HepG2 (cell line): ENCODE measurements at regions not wholly inside any gene's neighbourhood (a gene's known extent, or its start where the extent isn't known, plus 50 kb on each side); places are given as distances from the start of the nearest gene placed in this dataset.
"Not testable (repeated sequence)": the region's sequence is repeated elsewhere in the genome, so short reads cannot be mapped to it uniquely, and the experiment has no call there.

Experiments used
- ATAC-seq: fragments of 200-7000 bp; cut with Tn5 transposase; 3 replicates; pipeline ENCODE4 v1.9.1; 2020; ENCODE audit warnings: mild to moderate bottlenecking, moderate library complexity
- BruUV-seq: library from RNA; stranded (reverse); fragments of 400-500 nt; replicated peaks from 2 replicates; lab custom pipeline; 2021; lab: Mats Ljungman, UMichigan
- CTCF ChIA-PET: fragments of 300-600 bp; formaldehyde crosslinking; extraction: SDS; loops from one replicate; lab custom pipeline; 2021; ENCODE audit warnings: low total read pairs, inconsistent platforms, low intra/inter-chr PET ratio; lab: Yijun Ruan, JAX
- POLR2A ChIA-PET: fragments of 350-600 bp; sonication (Branson Sonifier 250); formaldehyde crosslinking; loops from one replicate; lab custom pipeline; 2020; ENCODE audit warnings: antibody characterized with exemption, inconsistent platforms; lab: Yijun Ruan, JAX
- DNase-seq: peaks from one replicate; pipeline ENCODE4 v3.0.0-alpha.2; 2015; ENCODE audit warnings: low spot score
- FAIRE-seq: peaks from 3 replicates; lab custom pipeline; 2011; peaks lifted over from hg19 to GRCh38; lab: Jason Lieb, UNC
- H2AFZ ChIP-seq: one replicate; pipeline ENCODE4 v1.6.1; 2011; ENCODE audit warnings: low read length, inconsistent platforms
- H3K27ac ChIP-seq: fragments of 300-600 bp; 3 replicates; pipeline ENCODE4 v1.8.0; 2011; ENCODE audit warnings: mixed run types, mild to moderate bottlenecking, mixed read lengths, low read length, inconsistent platforms; ENCODE audit not compliant: insufficient read depth; ENCODE audit errors: extremely low read length
- H3K27me3 ChIP-seq, 2 experiments: fragments of 200-600 bp in 1 of 2; 2 replicates in 1 of 2; 3 replicates in 1 of 2; pipeline versions ENCODE4 v1.6.0 to v1.8.0; 2011; ENCODE audit warnings: low read length in 2 of 2, mild to moderate bottlenecking in 2 of 2, moderate library complexity in 2 of 2, inconsistent platforms in 1 of 2; ENCODE audit not compliant: insufficient read depth in 2 of 2, control insufficient read depth in 1 of 2
- H3K36me3 ChIP-seq, 2 experiments: fragments of 200-600 bp in 1 of 2; replicated peaks in 1 of 2; 2 replicates in 1 of 2; 3 replicates in 1 of 2; pipeline versions ENCODE4 v1.5.1 to v1.8.0; 2011; ENCODE audit warnings: low read length in 2 of 2, inconsistent platforms in 1 of 2; ENCODE audit not compliant: insufficient read depth in 2 of 2, control insufficient read depth in 1 of 2
- H3K4me1 ChIP-seq: 2 replicates; pipeline ENCODE4 v1.5.1; 2012; ENCODE audit warnings: low read length, inconsistent platforms; ENCODE audit not compliant: insufficient read depth
- H3K4me2 ChIP-seq: 2 replicates; pipeline ENCODE4 v1.6.0; 2011; ENCODE audit warnings: low read depth, low read length, inconsistent platforms
- H3K4me3 ChIP-seq, 3 experiments: fragments of 200-600 bp in 1 of 3; sonication (generic), shearing (Covaris generic) in 1 of 3; replicated peaks in 1 of 3; 2 replicates each; pipeline ENCODE4 v1.5.1; 2011 to 2016; ENCODE audit warnings: low read length in 3 of 3, inconsistent platforms in 2 of 3, low read depth in 2 of 3, mild to moderate bottlenecking in 2 of 3, control low read depth in 1 of 3, mixed read lengths in 1 of 3; ENCODE audit not compliant: insufficient read depth in 1 of 3
- H3K79me2 ChIP-seq: one replicate; pipeline ENCODE4 v1.6.1; 2011; ENCODE audit warnings: low read length, inconsistent platforms; ENCODE audit not compliant: insufficient read depth
- H3K9ac ChIP-seq: 2 replicates; pipeline ENCODE4 v1.6.0; 2011; ENCODE audit warnings: mild to moderate bottlenecking, low read depth, low read length, inconsistent platforms; ENCODE audit not compliant: insufficient read depth
- H3K9me3 ChIP-seq: 2 replicates; pipeline ENCODE4 v1.5.1; 2012; ENCODE audit warnings: mild to moderate bottlenecking, low read length
- H4K20me1 ChIP-seq: 2 replicates; pipeline ENCODE4 v1.6.0; 2011; ENCODE audit warnings: inconsistent platforms, mild to moderate bottlenecking, low read length, moderate library complexity; ENCODE audit not compliant: insufficient read depth
- ARNT2 ChIP-seq: sonication (generic); formaldehyde crosslinking; IDR thresholded peaks from 2 replicates; pipeline ENCODE4 v1.8.0; 2022; ENCODE audit warnings: mild to moderate bottlenecking, low read depth, missing genetic modification reagents, moderate library complexity
- DPF2 ChIP-seq: sonication (generic); formaldehyde crosslinking; IDR thresholded peaks from 2 replicates; pipeline ENCODE4 v1.4.0; 2020; ENCODE audit warnings: mild to moderate bottlenecking, low read depth, missing genetic modification reagents, borderline replicate concordance
- GABPB1 ChIP-seq: IDR thresholded peaks from 2 replicates; pipeline ENCODE4 v1.6.1; 2016; ENCODE audit warnings: mild to moderate bottlenecking, missing genetic modification reagents, moderate library complexity, missing compliant biosample characterization
- MAFF ChIP-seq: IDR thresholded peaks from 2 replicates; pipeline ENCODE4 v1.6.1; 2011; ENCODE audit warnings: low read depth, low read length, improper control_type of control experiment
- MAFK ChIP-seq, 2 experiments: IDR thresholded peaks in 1 of 2; conservative IDR thresholded peaks in 1 of 2; 2 replicates each; pipeline ENCODE4 v1.6.1; 2011; ENCODE audit warnings: improper control_type of control experiment in 2 of 2, low read length in 2 of 2
- WGBS: methylation state at CpG from one replicate; pipeline ENCODE4 v1.1.6; 2017; ENCODE audit warnings: low lambda C conversion rate; 5-methylcytosine and 5-hydroxymethylcytosine counted together
- in situ Hi-C: cut with HindIII; loops from 2 replicates; pipeline ENCODE4 v1.10.0; 2017; ENCODE audit warnings: low pct_unique_long_range_greater_than_20kb; ENCODE audit not compliant: extremely low pct_ligation_motif_present
- intact Hi-C: fragments of 100-400 bp; cut with micrococcal nuclease; formaldehyde crosslinking; loops from one replicate; pipeline ENCODE4 v1.10.0; 2022; ENCODE audit not compliant: unreplicated experiment

DNA sequence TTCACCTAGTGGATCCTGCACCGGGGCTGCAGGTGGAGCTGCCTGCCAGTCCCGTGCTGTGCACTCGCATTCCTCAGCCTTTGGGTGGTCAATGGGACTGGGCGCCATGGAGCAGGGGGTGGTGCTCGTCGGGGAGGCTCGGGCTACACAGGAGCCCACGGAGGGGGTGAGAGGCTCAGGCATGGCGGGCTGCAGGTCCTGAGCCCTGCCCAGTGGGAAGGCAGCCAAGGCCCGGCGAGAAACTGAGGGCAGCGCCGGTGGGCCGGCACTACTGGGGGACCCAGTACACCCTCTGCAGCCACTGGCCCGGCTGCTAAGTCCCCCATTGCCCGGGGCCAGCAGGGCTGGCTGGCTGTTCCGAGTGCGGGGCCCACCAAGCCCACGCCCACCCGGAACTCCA, 401.0 kb upstream of the CDH9 start:
- H3K9me3 ChIP-seq, H4K20me1 ChIP-seq, DNase-seq, H3K27ac ChIP-seq, POLR2A ChIA-PET, H2AFZ ChIP-seq, ATAC-seq, H3K79me2 ChIP-seq, intact Hi-C loops, H3K9ac ChIP-seq, in situ Hi-C loops, H3K4me2 ChIP-seq, CTCF ChIA-PET, H3K27me3 ChIP-seq, H3K4me1 ChIP-seq, H3K4me3 ChIP-seq, BruUV-seq, FAIRE-seq, H3K36me3 ChIP-seq: not testable (repeated sequence)
- no CpG with 5 or more reads among the region's 20 CpGs for WGBS

DNA sequence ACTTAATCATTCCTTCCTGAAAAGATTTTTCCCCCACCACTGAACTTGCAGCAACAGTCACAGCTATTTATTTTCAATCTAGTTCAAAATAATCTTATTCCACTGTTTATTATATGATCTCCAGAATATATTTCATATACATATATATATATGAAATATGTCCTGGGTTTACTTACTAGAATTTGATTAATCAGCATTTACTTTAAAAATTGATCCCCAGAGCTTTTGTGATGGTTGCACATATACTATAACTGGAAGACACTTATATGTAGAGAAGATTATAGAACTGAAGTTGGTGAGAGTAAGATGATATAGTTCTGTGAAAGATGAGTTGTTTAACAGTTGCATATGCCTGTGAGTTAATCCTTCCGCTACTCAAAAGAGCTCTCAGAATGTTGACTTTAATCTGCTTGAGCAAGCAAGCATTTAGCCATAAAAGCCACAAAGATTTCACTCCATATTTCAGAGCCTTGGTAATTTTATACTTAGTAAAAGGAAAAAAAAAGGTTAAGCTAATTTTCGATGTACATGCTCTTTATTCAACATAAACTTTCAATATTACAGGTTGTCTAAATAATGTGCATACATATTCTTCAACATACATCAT, 399.3 kb upstream of the CDH9 start:
- H4K20me1 ChIP-seq = no peaks in the 10 kb centered on the region
- H3K4me3 ChIP-seq = no peak overlapping the region
- H3K27me3 ChIP-seq = no peaks in the 10 kb centered on the region; a peak in 1 of 5 replicates
- H3K4me2 ChIP-seq = no peak overlapping the region
- no peak overlapping the region for H3K27ac ChIP-seq
- FAIRE-seq (no peak), ATAC-seq (no peak), DNase-seq (no peak)
- WGBS = 23% methylated on average over 2 of the region's 2 CpGs
- H3K4me1 ChIP-seq = no peaks in the 10 kb centered on the region
- no peak overlapping the region for H3K9ac ChIP-seq
- no peak overlapping the region for H2AFZ ChIP-seq
- POLR2A ChIA-PET = no interaction called here
- TF ChIP-seq MAFK (conservative IDR thresholded peaks at IDR 0.05 in 1 of 2, IDR thresholded peaks at IDR 0.05 in 1 of 2; ENCODE audit: low read length in 2 of 2) (peak; percentile 81 to 85), DPF2 (no peak), GABPB1 (no peak), ARNT2 (CRISPR knock-in tag) (no peak), MAFF (peak; percentile 87)
- in situ Hi-C loops (no loop called here), intact Hi-C loops (no loop called here)
- CTCF ChIA-PET = no interaction called here
- no peaks in the 10 kb centered on the region for H3K79me2 ChIP-seq
- no peaks in the 10 kb centered on the region for H3K9me3 ChIP-seq
- BruUV-seq = no TSS peak
- H3K36me3 ChIP-seq = no peaks in the 10 kb centered on the region
